Ectodermal cell (in vitro differentiated cells): ENCODE measurements at regions not wholly inside any gene's neighbourhood (a gene's known extent, or its start where the extent isn't known, plus 50 kb on each side); places are given as distances from the start of the nearest gene placed in this dataset.

Experiments used
- H3K27ac ChIP-seq: 2 replicates; pipeline ENCODE4 v1.7.0; 2013; ENCODE audit warnings: mild to moderate bottlenecking, low read depth, low read length; ENCODE audit not compliant: insufficient read depth, poor library complexity, severe bottlenecking
- H3K27me3 ChIP-seq: 2 replicates; pipeline ENCODE4 v1.7.0; 2013; ENCODE audit warnings: mild to moderate bottlenecking, low read length; ENCODE audit not compliant: insufficient read depth, control insufficient read depth, poor library complexity, severe bottlenecking
- H3K36me3 ChIP-seq: one replicate; pipeline ENCODE4 v1.7.0; 2013; ENCODE audit warnings: low read length; ENCODE audit not compliant: control insufficient read depth, insufficient read depth
- H3K4me1 ChIP-seq: one replicate; pipeline ENCODE4 v1.7.0; 2013; ENCODE audit warnings: low read length; ENCODE audit not compliant: control insufficient read depth, insufficient read depth
- H3K4me3 ChIP-seq: 2 replicates; pipeline ENCODE4 v1.7.0; 2013; ENCODE audit warnings: low read depth, low read length, control low read depth; ENCODE audit not compliant: insufficient read depth
- H3K9me3 ChIP-seq: 2 replicates; pipeline ENCODE4 v1.7.0; 2013; ENCODE audit warnings: mild to moderate bottlenecking, low read length, moderate library complexity; ENCODE audit not compliant: control insufficient read depth
- WGBS, 2 experiments: methylation state at CpG; one replicate each; pipeline ENCODE4 v1.1.7; 2013; ENCODE audit warnings: missing lambda C conversion rate in 2 of 2; 5-methylcytosine and 5-hydroxymethylcytosine counted together

GRCh38 chr1:8104278-8105236, 78.4 kb upstream of the ERRFI1 start:
- Histone ChIP-seq H3K27ac (no peak overlapping the region), H3K36me3 (no peaks in the 10 kb centered on the region), H3K9me3 (no peaks in the 10 kb centered on the region), H3K4me1 (no peaks in the 10 kb centered on the region), H3K27me3 (no peaks in the 10 kb centered on the region), H3K4me3 (no peak overlapping the region)
- 86 to 89% methylated on average over 16 of the region's 16 CpGs for WGBS, 2 experiments

- Histone ChIP-seq H3K9me3 (no peaks in the 10 kb centered on the region), H3K36me3 (no peaks in the 10 kb centered on the region), H3K4me1 (peaks cover 7% of the 10 kb centered on the region), H3K4me3 (no peak overlapping the region), H3K27ac (no peak overlapping the region), H3K27me3 (no peaks in the 10 kb centered on the region)
- WGBS, 2 experiments = 88 to 89% methylated on average over 4 of the region's 5 CpGs
Observed at GRCh38 chr1:8097908-8098307, 71.8 kb upstream of the ERRFI1 start.

- no peaks in the 10 kb centered on the region for H3K27me3 ChIP-seq
- no peak overlapping the region for H3K27ac ChIP-seq
- no peak overlapping the region for H3K4me3 ChIP-seq
- H3K4me1 ChIP-seq = peaks cover 7% of the 10 kb centered on the region
- WGBS, 2 experiments = 79 to 85% methylated on average over 6 of the region's 6 CpGs
- no peaks in the 10 kb centered on the region for H3K9me3 ChIP-seq
- no peaks in the 10 kb centered on the region for H3K36me3 ChIP-seq
Observed at GRCh38 chr1:8097077-8097799, 71.1 kb upstream of the ERRFI1 start.

- WGBS, 2 experiments = 90 to 92% methylated on average over 12 of the region's 12 CpGs
- no peaks in the 10 kb centered on the region for H3K36me3 ChIP-seq
- no peak overlapping the region for H3K27ac ChIP-seq
- no peak overlapping the region for H3K4me3 ChIP-seq
- H3K9me3 ChIP-seq = no peaks in the 10 kb centered on the region
- no peaks in the 10 kb centered on the region for H3K27me3 ChIP-seq
- H3K4me1 ChIP-seq = peaks cover 7% of the 10 kb centered on the region
Observed at GRCh38 chr1:8096105-8097011, 70.2 kb upstream of the ERRFI1 start.

- Histone ChIP-seq H3K27ac (no peak overlapping the region), H3K4me1 (peaks cover 7% of the 10 kb centered on the region), H3K9me3 (no peaks in the 10 kb centered on the region), H3K4me3 (no peak overlapping the region), H3K27me3 (no peaks in the 10 kb centered on the region), H3K36me3 (no peaks in the 10 kb centered on the region)
- 93 to 98% methylated on average over 5 of the region's 5 CpGs for WGBS, 2 experiments
Observed at GRCh38 chr1:8095584-8095983, 69.5 kb upstream of the ERRFI1 start.

- H3K27ac ChIP-seq = no peak overlapping the region
- H3K4me3 ChIP-seq = no peak overlapping the region
- H3K4me1 ChIP-seq = peaks cover 7% of the 10 kb centered on the region
- H3K9me3 ChIP-seq = no peaks in the 10 kb centered on the region
- no peaks in the 10 kb centered on the region for H3K36me3 ChIP-seq
- WGBS, 2 experiments = 92% methylated on average over 18 of the region's 18 CpGs
- no peaks in the 10 kb centered on the region for H3K27me3 ChIP-seq
Observed at GRCh38 chr1:8094481-8095241, 68.6 kb upstream of the ERRFI1 start.

GRCh38 chr1:8093221-8093980, 67.3 kb upstream of the ERRFI1 start:
- Histone ChIP-seq H3K4me3 (no peak overlapping the region), H3K27ac (no peak overlapping the region)
- WGBS, 2 experiments = 92 to 94% methylated on average over 10 of the region's 10 CpGs

GRCh38 chr1:8092657-8093056, 66.5 kb upstream of the ERRFI1 start:
- no peak overlapping the region for H3K27ac ChIP-seq
- H3K4me3 ChIP-seq = no peak overlapping the region
- no peaks in the 10 kb centered on the region for H3K36me3 ChIP-seq
- H3K4me1 ChIP-seq = peaks cover 7% of the 10 kb centered on the region
- H3K9me3 ChIP-seq = no peaks in the 10 kb centered on the region
- no peaks in the 10 kb centered on the region for H3K27me3 ChIP-seq
- 88 to 91% methylated on average over 9 of the region's 9 CpGs for WGBS, 2 experiments

More at GRCh38 chr1:8093221-8093980, 67.3 kb upstream of the ERRFI1 start:
- H3K4me1 ChIP-seq = peaks cover 7% of the 10 kb centered on the region
- no peaks in the 10 kb centered on the region for H3K9me3 ChIP-seq
- no peaks in the 10 kb centered on the region for H3K27me3 ChIP-seq
- H3K36me3 ChIP-seq = no peaks in the 10 kb centered on the region

GRCh38 chr1:8091691-8092090, 65.6 kb upstream of the ERRFI1 start:
- no peak overlapping the region for H3K4me3 ChIP-seq
- 92 to 93% methylated on average over 2 of the region's 2 CpGs for WGBS, 2 experiments
- H3K4me1 ChIP-seq = peaks cover 7% of the 10 kb centered on the region
- H3K36me3 ChIP-seq = no peaks in the 10 kb centered on the region
- H3K9me3 ChIP-seq = no peaks in the 10 kb centered on the region
- no peaks in the 10 kb centered on the region for H3K27me3 ChIP-seq
- H3K27ac ChIP-seq = no peak overlapping the region
